Fibroblast of lung (primary cell): ENCODE measurements at regions not wholly inside any gene's neighbourhood (a gene's known extent, or its start where the extent isn't known, plus 50 kb on each side); places are given as distances from the start of the nearest gene placed in this dataset.
A peak's percentile ranks its signal among the peaks of the same experiment; 100 is the strongest.

Source experiments
- DNase-seq, 2 donors: peaks; one replicate each; pipeline versions ENCODE4 v3.0.0 to v3.0.0-alpha.2; 2010; ENCODE audit warnings: low read depth in 2 of 2
- H2AFZ ChIP-seq: 2 replicates; pipeline ENCODE4 v1.5.1; 2012; ENCODE audit warnings: low read length, control low read depth, inconsistent platforms
- H3K27ac ChIP-seq: 2 replicates; pipeline ENCODE4 v1.5.1; 2011; ENCODE audit warnings: low read length, control low read depth; ENCODE audit not compliant: insufficient read depth
- H3K27me3 ChIP-seq: 2 replicates; pipeline ENCODE4 v1.5.1; 2011; ENCODE audit warnings: mild to moderate bottlenecking, low read length; ENCODE audit not compliant: control insufficient read depth, insufficient read depth
- H3K36me3 ChIP-seq: 2 replicates; pipeline ENCODE4 v1.5.1; 2011; ENCODE audit warnings: low read length; ENCODE audit not compliant: control insufficient read depth, insufficient read depth
- H3K4me1 ChIP-seq: 2 replicates; pipeline ENCODE4 v1.5.1; 2011; ENCODE audit warnings: low read length; ENCODE audit not compliant: control insufficient read depth, insufficient read depth; ENCODE audit errors: extremely low read depth
- H3K4me2 ChIP-seq: 2 replicates; pipeline ENCODE4 v1.5.1; 2011; ENCODE audit warnings: low read length, control low read depth; ENCODE audit not compliant: insufficient read depth; ENCODE audit errors: extremely low read depth
- H3K4me3 ChIP-seq, 4 experiments: fragments of 200-600 bp in 1 of 4; sonication (generic) in 1 of 4; replicated peaks in 1 of 4; 2 replicates each; pipeline ENCODE4 v1.5.1; 2011 to 2016; ENCODE audit warnings: low read length in 4 of 4, low read depth in 3 of 4, mild to moderate bottlenecking in 3 of 4, control low read depth in 2 of 4, inconsistent platforms in 1 of 4, mixed read lengths in 1 of 4; ENCODE audit not compliant: insufficient read depth in 1 of 4; ENCODE audit errors: control extremely low read depth in 1 of 4
- H3K79me2 ChIP-seq: 2 replicates; pipeline ENCODE4 v1.5.1; 2012; ENCODE audit warnings: mild to moderate bottlenecking, low read length, inconsistent platforms; ENCODE audit not compliant: control insufficient read depth, insufficient read depth
- H3K9ac ChIP-seq: 2 replicates; pipeline ENCODE4 v1.5.1; 2011; ENCODE audit warnings: mild to moderate bottlenecking, low read length, control low read depth; ENCODE audit not compliant: insufficient read depth
- H3K9me3 ChIP-seq: 2 replicates; pipeline ENCODE4 v1.5.1; 2012; ENCODE audit warnings: low read depth, low read length; ENCODE audit not compliant: control insufficient read depth, insufficient read depth
- H4K20me1 ChIP-seq: 2 replicates; pipeline ENCODE4 v1.5.1; 2011; ENCODE audit warnings: low read length; ENCODE audit not compliant: control insufficient read depth, insufficient read depth; ENCODE audit errors: extremely low read depth
- CTCF ChIP-seq, 2 donors: IDR thresholded peaks in 1 of 2; conservative IDR thresholded peaks in 1 of 2; 1 replicate in 1 of 2; 2 replicates in 1 of 2; pipeline ENCODE4 v1.5.1; 2011 to 2012; ENCODE audit warnings: low read length in 2 of 2, control low read depth in 1 of 2, inconsistent platforms in 1 of 2, low read depth in 1 of 2, mild to moderate bottlenecking in 1 of 2
- EZH2 ChIP-seq: IDR thresholded peaks from 2 replicates; pipeline ENCODE4 v1.5.1; 2012; ENCODE audit warnings: low read length, control low read depth, mild to moderate bottlenecking; ENCODE audit errors: missing control alignments

DNA sequence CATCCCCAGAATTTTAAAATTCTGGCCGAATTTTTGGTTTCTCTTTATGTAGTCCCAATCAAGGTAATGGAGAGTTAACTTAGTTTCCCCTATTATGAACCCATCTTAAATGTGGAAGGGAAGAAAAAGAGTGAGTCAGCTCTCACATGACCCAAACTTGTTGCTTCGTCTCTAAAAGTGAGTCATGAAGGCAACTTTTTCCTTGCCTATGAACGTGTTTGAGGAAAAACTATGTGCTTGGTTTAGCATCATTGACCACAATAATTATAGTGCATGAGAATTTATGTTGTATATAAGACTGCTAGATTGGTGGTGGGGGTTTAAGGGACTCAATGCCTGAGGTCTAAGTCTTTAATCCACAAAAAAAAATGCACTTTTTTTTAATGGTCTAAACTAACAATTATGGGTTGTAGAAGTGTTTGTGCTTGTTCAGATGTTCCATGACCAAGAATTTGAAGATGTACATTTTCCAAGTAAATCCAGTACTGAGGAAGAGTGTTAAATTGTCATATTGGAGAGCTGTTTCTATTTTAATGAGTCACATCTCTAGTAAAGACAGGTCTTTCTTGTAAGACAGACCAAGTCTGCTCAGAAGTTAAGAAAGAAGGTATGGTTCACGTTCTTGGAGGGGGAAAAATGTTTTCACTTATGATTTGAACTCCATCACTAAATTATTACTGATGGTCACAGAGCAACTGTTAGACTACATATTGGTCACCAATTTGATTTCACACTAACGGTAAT, 409.9 kb upstream of the MARCKS start:
- H4K20me1 ChIP-seq = no peaks in the 10 kb centered on the region
- no peaks in the 10 kb centered on the region for H3K27me3 ChIP-seq
- peak; percentile 92 to 96 for DNase-seq
- H3K4me1 ChIP-seq = peaks cover 25% of the 10 kb centered on the region
- TF ChIP-seq CTCF (conservative IDR thresholded peaks at IDR 0.05 in 1 of 2, IDR thresholded peaks at IDR 0.05 in 1 of 2; ENCODE audit: low read depth in 1 of 2, low read length in 2 of 2) = no peak
- no peak for TF ChIP-seq EZH2
- no peak overlapping the region for H3K9ac ChIP-seq
- no peaks in the 10 kb centered on the region for H3K36me3 ChIP-seq
- no peak overlapping the region for H3K4me3 ChIP-seq
- peak overlapping the region; percentile 49 for H3K27ac ChIP-seq
- H3K4me2 ChIP-seq = peak overlapping the region; percentile 11
- no peaks in the 10 kb centered on the region for H3K9me3 ChIP-seq
- no peak overlapping the region for H2AFZ ChIP-seq
- H3K79me2 ChIP-seq = no peaks in the 10 kb centered on the region

DNA sequence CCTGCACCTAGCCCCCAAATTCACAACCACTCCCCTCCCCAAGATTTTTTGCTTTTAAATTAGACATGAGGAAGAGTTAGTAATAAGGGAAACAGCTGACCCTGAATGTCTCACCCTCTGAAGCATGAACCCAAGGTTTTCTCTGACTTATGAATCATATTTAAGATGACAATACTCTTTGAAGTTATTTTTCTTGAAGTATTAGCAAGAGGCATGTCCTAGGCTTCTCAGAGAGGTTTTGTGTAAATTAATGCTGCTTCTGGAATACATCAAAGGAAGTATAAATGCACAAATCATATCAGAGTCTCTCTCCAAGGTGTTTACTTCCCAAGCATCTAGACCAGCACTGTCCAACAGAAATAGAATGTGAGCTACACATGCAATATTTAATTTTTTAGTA, 408.1 kb upstream of the MARCKS start:
- Histone ChIP-seq H3K4me3 (no peak overlapping the region), H3K27ac (peak overlapping the region; percentile 44), H3K4me1 (peaks cover 25% of the 10 kb centered on the region), H4K20me1 (no peaks in the 10 kb centered on the region), H3K9ac (no peak overlapping the region), H3K27me3 (no peaks in the 10 kb centered on the region), H2AFZ (no peak overlapping the region), H3K79me2 (no peaks in the 10 kb centered on the region), H3K4me2 (no peak overlapping the region), H3K36me3 (no peaks in the 10 kb centered on the region), H3K9me3 (no peaks in the 10 kb centered on the region)
- TF ChIP-seq CTCF (conservative IDR thresholded peaks at IDR 0.05 in 1 of 2, IDR thresholded peaks at IDR 0.05 in 1 of 2; ENCODE audit: low read depth in 1 of 2, low read length in 2 of 2) (no peak), EZH2 (no peak)
- peak; percentile 53 to 78 for DNase-seq

DNA sequence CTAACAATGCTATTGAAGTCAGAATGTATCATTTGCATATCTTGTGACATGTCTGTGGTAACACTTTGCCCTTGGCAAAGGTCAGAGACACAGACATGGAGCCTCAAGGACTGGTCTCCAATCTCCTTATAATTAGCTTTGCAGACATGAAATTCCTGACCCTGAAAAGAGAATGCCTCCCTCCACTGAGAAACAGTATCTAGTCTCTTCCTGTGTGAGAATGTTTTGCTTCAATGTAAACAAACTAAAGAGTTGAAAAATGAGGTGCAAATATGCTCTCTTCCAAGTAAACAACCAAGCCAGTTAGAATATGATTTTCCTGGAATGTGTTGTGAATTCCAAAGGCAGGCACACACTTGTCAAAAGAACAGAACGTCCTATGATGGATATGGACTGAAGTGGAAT, 407.1 kb upstream of the MARCKS start:
- Histone ChIP-seq H3K79me2 (no peaks in the 10 kb centered on the region), H3K4me2 (peak overlapping the region; percentile 20), H2AFZ (no peak overlapping the region), H4K20me1 (no peaks in the 10 kb centered on the region), H3K4me1 (peaks cover 25% of the 10 kb centered on the region), H3K9ac (no peak overlapping the region), H3K27me3 (no peaks in the 10 kb centered on the region), H3K36me3 (no peaks in the 10 kb centered on the region), H3K9me3 (no peaks in the 10 kb centered on the region), H3K4me3 (no peak overlapping the region), H3K27ac (peak overlapping the region; percentile 44)
- TF ChIP-seq CTCF (conservative IDR thresholded peaks at IDR 0.05 in 1 of 2, IDR thresholded peaks at IDR 0.05 in 1 of 2; ENCODE audit: low read depth in 1 of 2, low read length in 2 of 2) (no peak), EZH2 (no peak)
- DNase-seq = peak in 1 of 2 donors; percentile 49
